GM21526 (cell line): ENCODE measurements at regions not wholly inside any gene's neighbourhood (a gene's known extent, or its start where the extent isn't known, plus 50 kb on each side); places are given as distances from the start of the nearest gene placed in this dataset.
"Not testable (repeated sequence)": the region's sequence is repeated elsewhere in the genome, so short reads cannot be mapped to it uniquely, and the experiment has no call there.

Source experiments
- ATAC-seq: cut with Tn5 transposase; IDR thresholded peaks from one replicate; pipeline ENCODE4 v1.9.1; 2021; ENCODE audit warnings: moderate library complexity; ENCODE audit not compliant: unreplicated experiment, low FRiP score

DNA sequence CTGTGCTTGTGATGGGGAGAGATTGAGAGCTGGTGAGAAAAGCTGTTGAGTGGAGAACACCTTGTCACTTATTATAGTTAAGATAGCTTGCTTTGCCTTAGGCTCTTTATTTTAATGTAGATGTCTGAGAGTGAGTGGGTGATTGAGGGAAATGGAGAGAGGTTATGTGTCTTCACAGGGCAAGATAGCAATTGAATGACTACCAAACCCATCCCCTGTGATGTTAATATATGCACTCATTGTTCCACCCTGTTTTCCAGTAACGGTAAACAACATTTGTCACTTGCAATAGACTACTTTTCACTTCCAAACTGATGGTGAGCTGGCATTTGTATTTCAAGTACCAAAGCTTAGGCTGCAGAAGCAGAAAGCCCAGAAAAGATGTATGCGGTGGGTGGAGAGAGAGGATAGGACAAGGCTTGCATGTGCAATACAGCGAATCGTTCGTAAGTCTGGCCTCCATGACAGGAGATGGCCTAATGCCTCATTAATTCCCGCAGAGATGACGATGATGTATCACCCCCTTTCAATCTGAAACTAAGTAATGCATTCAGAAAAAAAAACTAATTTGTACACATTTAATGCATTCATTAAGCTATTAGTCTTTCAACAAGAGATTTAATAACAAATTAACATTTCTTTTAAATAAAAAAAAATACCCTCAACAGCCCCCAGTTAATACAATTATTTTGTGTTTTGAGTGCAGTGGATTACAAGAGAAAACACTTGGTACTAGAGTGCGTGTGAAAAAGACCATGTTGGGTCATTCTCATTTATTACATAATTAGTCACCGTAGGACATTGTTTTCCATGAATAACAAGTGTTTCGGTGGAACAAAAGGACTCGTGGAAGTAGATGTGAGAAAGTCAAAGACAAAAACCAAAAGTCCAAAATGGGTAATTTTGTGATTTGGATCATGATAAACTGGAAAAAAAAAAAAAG lies 699.0 kb downstream of the BRINP1 start:
- no peak for ATAC-seq

DNA sequence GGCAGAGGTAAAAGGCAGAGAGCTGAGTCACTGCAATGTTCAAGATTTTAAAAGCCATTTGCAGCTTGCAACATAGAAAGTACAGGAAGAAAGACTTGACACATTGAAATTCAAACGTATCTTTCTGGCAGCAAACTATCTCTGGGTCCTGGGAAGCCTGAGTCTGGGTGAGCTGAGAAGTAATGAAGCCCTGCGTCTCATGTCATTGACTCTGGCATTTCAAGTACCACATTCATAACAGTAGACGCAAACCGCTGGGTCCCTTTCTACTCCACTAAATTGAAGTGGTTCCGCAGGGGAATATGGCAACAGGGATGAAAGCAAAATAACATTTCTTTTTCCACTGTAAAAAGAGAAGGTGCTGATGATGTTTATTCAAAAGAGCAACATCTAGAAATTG lies 694.3 kb downstream of the BRINP1 start:
- ATAC-seq, result no peak

- ATAC-seq, result not testable (repeated sequence)
These were observed 691.1 kb downstream of the BRINP1 start for GRCh38 chr9:118677936-118678653.

DNA sequence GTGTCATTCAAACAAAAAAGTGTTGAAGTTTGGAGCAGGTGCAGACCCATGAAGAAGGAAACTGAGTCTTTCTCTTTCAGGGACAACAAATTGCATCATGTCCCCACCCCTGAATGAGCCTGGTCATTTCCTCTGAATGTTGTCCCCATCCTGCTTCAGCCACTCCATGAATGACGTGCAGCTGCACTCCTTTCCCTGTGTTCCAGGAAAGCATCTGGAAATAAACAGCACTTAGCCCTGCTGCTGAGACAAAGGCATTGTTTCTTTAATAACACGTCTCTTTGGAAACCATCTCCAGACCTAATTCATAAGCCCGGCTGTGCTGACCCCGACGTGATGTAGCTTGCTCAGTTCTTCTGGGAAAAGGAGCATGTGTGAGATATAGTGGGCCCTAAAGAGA lies 682.3 kb downstream of the BRINP1 start:
- no peak for ATAC-seq

- no peak for ATAC-seq
These were observed 680.0 kb downstream of the BRINP1 start for GRCh38 chr9:118689280-118689679.

DNA sequence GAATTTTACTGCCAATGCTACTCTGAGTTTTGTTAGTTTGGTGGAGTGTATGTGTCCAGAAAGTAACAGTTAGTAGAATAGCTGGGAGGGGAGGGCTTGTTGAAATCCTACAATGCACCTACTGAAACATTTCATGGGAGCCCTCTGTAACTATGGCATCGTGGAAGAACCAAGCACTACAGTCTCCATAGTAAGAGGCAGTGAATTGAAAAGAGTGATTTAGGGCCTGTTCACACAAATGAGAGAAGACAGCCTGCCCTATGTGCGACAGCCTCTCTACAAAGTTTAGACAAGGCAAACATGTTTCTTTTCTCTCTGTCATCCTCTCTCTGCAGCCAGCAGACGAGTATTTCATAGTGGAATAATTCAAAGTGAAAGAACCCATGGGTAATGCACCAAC lies 676.6 kb downstream of the BRINP1 start:
- ATAC-seq, result no peak

- no peak for ATAC-seq
These were observed 675.6 kb downstream of the BRINP1 start for GRCh38 chr9:118693645-118694044.

DNA sequence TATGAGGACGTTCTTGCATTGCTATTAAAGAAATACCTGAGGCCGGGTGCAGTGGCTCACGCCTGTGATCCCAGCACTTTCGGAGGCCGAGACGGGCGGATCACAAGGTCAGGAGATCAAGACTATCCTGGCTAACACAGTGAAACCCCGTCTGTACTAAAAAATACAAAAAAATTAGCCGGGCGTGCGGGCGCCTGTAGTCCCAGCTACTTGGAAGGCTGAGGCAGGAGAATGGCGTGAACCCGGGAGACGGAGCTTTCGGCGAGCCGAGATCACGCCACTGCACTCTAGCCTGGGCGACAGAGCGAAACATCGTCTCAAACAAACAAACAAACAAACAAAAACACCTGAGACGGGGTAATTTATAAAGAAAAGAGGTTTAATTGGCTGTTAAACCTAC lies 674.0 kb downstream of the BRINP1 start:
- not testable (repeated sequence) for ATAC-seq

DNA sequence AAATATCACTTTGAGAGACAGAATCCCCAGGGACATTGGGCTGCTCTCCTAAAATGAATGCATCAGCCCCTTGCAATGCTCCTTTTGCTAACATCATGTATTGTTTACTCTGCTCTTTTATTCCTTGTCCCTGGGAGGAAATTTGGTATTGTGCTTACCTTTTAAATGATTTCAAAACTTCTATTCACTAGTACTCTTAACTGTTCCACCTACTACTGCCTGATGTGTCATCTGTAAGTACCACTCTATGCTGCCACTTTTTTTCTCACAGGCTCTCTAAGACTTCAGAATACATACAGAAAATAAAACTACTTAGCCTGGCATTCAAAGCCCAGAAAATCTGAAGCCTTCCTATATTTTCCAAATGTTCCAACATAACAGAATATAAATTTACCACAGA lies 667.2 kb downstream of the BRINP1 start:
- ATAC-seq, result no peak

DNA sequence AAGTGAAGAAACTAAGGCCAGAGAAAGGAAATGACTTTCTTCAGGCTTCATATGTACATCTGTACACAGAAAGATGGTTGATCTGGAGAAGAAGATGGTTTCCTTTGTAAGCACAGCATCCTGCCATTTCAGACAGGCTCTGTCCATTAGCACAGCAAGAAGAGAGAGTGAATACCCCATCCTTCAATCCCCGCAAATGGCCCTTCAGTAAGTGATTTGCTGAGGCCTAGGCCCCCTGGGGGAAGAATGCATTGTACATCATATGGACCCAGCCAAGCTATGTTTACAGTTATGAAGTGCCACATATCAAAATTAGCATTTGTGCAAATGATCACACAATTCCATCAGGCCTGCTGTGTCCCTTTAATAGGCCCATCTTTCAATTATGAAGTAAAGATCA lies 657.4 kb downstream of the BRINP1 start:
- no peak for ATAC-seq

GRCh38 chr9:118721276-118721675 lies 648.0 kb downstream of the BRINP1 start:
- no peak for ATAC-seq

GRCh38 chr9:118721923-118722322 lies 647.3 kb downstream of the BRINP1 start:
- no peak for ATAC-seq

- ATAC-seq, result no peak
These were observed 639.3 kb downstream of the BRINP1 start for GRCh38 chr9:118729981-118730380.

- ATAC-seq, result no peak
These were observed 636.2 kb downstream of the BRINP1 start for GRCh38 chr9:118732998-118733397.

GRCh38 chr9:118734696-118735095 lies 634.5 kb downstream of the BRINP1 start:
- no peak for ATAC-seq

DNA sequence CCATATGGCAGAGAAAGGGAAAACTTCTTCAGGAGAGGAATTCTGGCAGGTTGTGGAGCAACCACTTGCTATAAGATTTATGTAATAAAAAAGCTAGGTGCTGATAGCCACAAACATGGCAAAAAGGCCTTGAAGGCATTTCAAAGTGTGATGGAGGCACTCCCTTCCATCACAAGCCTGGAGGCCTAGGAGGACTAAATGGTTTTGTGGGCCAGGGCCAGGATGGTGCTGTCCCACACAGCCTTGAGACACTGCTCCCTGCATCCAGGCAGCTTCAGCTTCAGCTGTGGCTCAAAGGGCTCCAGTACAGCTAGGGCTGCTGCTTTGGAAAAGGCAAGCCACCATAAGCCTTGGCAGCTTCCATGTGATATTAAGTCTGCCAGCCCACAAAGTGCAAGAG lies 632.8 kb downstream of the BRINP1 start:
- no peak for ATAC-seq

DNA sequence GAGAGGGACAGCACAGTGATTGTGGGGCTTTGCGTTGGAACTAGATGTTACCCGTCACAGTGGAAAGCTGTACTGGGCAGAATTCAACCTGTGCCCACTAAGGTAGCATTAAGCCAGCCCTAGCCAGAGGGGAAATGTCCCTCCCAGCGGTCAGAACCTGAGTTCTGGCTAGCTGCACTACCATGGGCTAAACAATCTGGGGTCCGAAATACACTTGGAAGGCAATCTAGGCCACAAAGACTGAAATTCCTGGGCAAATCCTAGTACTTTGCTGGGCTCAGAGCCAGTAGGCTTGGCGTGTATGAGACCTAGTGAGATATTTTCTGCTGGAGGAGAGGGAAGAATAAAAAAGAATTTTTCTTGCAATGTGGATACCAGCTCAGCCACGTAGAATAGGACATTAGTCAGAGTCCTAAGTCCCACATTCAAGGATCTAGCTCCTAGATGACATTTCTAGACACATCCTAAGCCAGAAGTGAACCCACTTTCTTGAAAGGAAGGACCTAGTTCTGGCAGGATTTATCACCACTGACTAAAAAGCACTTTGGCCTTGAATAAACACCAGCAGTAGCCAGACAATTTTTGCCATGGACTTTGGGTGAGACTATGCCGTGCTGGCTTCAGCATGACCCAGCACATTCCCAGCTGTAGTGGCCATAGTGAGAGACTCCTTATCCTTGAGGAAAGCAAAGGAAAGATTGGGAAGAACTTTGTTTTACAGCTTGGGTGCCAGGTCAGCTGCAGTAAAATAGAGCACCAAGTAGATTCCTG lies 618.0 kb downstream of the BRINP1 start:
- ATAC-seq, result no peak

DNA sequence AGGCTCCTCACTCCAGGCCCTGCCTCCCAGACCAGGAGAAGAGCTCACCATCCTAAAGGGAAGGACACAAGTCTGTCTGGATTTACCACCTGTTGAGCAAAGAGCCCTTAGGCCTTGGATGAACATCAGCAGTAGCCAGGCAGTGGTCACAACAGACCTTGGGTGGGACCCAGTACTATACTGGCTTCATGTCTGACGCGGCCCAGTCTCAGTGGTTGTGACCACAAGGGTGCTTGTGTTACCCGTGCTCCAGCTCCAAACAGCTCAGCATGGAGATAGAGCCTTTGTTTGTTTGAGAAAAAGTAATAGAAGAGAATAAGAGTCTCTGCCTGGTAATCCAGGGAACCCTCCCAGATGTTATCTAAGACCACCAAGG lies 617.4 kb downstream of the BRINP1 start:
- ATAC-seq, result no peak

DNA sequence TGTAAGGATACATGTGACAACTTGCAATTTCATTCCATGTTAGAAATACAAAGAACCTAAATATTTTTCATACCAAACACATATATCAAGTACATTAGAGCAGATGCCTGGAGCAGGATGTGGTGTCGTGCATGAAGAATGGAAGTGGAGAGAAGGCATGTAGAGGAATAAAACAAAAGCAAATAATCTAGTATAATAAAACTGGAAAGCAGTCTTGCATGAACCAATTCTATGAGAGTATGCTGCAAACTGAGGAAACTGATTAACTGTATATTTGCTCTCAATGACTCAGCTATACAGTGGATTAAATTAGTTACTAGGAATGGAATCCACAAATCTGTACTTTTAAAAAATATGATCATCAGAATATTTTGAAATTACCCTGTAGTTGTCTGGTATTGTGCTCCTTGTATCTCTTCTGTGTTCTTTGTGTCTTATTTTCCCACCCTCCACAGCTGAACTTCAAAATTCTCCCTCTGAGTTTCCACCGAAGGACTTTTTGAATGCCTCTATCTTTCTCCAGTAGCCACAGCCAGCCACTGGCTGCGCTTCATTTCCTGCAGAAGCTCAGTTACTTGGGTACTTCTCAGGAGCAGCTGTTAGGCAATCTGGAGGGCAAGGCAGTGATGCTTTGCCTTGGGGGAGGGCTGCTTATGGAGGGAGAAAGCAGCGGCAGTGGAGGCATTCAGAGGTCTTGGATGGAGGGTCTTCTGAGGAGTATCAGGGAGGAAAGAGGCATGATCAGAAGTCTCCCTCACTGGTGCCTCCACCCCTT lies 608.0 kb downstream of the BRINP1 start:
- no peak for ATAC-seq

- ATAC-seq, result no peak
These were observed 601.7 kb downstream of the BRINP1 start for GRCh38 chr9:118767571-118767970.
